SK-N-SH (cell line): ENCODE measurements at regions not wholly inside any gene's neighbourhood (a gene's known extent, or its start where the extent isn't known, plus 50 kb on each side); places are given as distances from the start of the nearest gene placed in this dataset.
"Not testable (repeated sequence)": the region's sequence is repeated elsewhere in the genome, so short reads cannot be mapped to it uniquely, and the experiment has no call there.

Source experiments
- CTCF ChIA-PET: fragments of 300-600, 350-600 bp; formaldehyde crosslinking; extraction: SDS; loops from one replicate; lab custom pipeline; 2021; lab: Yijun Ruan, JAX
- POLR2A ChIA-PET: fragments of 350-600 bp; sonication (Branson Sonifier 250); formaldehyde crosslinking; extraction: SDS; loops from one replicate; lab custom pipeline; 2020; ENCODE audit warnings: antibody characterized with exemption, inconsistent platforms; lab: Yijun Ruan, JAX
- DNase-seq: peaks from one replicate; pipeline ENCODE4 v3.0.0; 2012
- H2AFZ ChIP-seq: fragments of 200-600 bp; sonication (generic); 2 replicates; pipeline ENCODE4 v1.8.1; 2016; ENCODE audit warnings: antibody characterized with exemption, mild to moderate bottlenecking, low read depth
- H3F3A ChIP-seq: fragments of 200-600 bp; sonication (generic); replicated peaks from 2 replicates; pipeline ENCODE3; 2016; ENCODE audit warnings: antibody characterized with exemption, mild to moderate bottlenecking; ENCODE audit not compliant: insufficient read depth
- H3K27ac ChIP-seq, 2 experiments: fragments of 200-500 bp in 1 of 2; fragments of 200-600 bp in 1 of 2; sonication (Bioruptor generic) in 1 of 2; sonication (generic), shearing (Covaris generic) in 1 of 2; 2 replicates each; pipeline versions ENCODE4 v1.5.1 to v1.6.1; 2014 to 2016; ENCODE audit warnings: low read depth in 2 of 2, inconsistent platforms in 1 of 2, low read length in 1 of 2, mild to moderate bottlenecking in 1 of 2, mixed read lengths in 1 of 2
- H3K27me3 ChIP-seq: fragments of 200-600 bp; sonication (generic), shearing (Covaris generic); 2 replicates; pipeline ENCODE4 v1.6.1; 2016; ENCODE audit warnings: mixed run types; ENCODE audit not compliant: insufficient read depth
- H3K36me3 ChIP-seq, 2 experiments: fragments of 200-500 bp in 1 of 2; fragments of 200-600 bp in 1 of 2; sonication (Bioruptor generic) in 1 of 2; sonication (generic) in 1 of 2; replicated peaks in 1 of 2; 2 replicates each; pipeline versions ENCODE3 to v1.5.1; 2014 to 2016; ENCODE audit warnings: low read length in 1 of 2, mild to moderate bottlenecking in 1 of 2; ENCODE audit not compliant: insufficient read depth in 2 of 2, control insufficient read depth in 1 of 2
- H3K4me1 ChIP-seq, 2 experiments: fragments of 200-500 bp in 1 of 2; fragments of 200-600 bp in 1 of 2; sonication (Bioruptor generic) in 1 of 2; sonication (generic), shearing (Covaris generic) in 1 of 2; 2 replicates each; pipeline versions ENCODE4 v1.5.1 to v1.6.1; 2014 to 2016; ENCODE audit warnings: low read depth in 1 of 2, low read length in 1 of 2, mixed run types in 1 of 2; ENCODE audit not compliant: insufficient read depth in 2 of 2, control insufficient read depth in 1 of 2
- H3K4me2 ChIP-seq: fragments of 200-600 bp; sonication (generic), shearing (Covaris generic); 2 replicates; pipeline ENCODE4 v1.6.1; 2017; ENCODE audit warnings: mixed run types
- H3K4me3 ChIP-seq, 2 experiments: fragments of 200-500 bp in 1 of 2; fragments of 200-600 bp in 1 of 2; sonication (Bioruptor generic) in 1 of 2; sonication (generic), shearing (Covaris generic) in 1 of 2; 2 replicates each; pipeline versions ENCODE4 v1.5.1 to v1.8.1; 2014 to 2016; ENCODE audit warnings: low read depth in 2 of 2, inconsistent platforms in 1 of 2, low read length in 1 of 2, mild to moderate bottlenecking in 1 of 2, mixed read lengths in 1 of 2, moderate library complexity in 1 of 2
- H3K79me2 ChIP-seq: fragments of 200-600 bp; sonication (generic); 2 replicates; pipeline ENCODE4 v1.8.1; 2017; ENCODE audit warnings: mild to moderate bottlenecking; ENCODE audit not compliant: insufficient read depth
- H3K9ac ChIP-seq: fragments of 200-600 bp; sonication (generic); 2 replicates; pipeline ENCODE4 v1.6.1; 2017; ENCODE audit warnings: mixed run types
- H3K9me2 ChIP-seq: fragments of 200-600 bp; sonication (generic); 2 replicates; pipeline ENCODE4 v1.6.1; 2017; ENCODE audit warnings: mixed run types
- H3K9me3 ChIP-seq: fragments of 200-600 bp; sonication (generic); 2 replicates; pipeline ENCODE4 v1.6.1; 2017; ENCODE audit warnings: mixed run types, mild to moderate bottlenecking, moderate library complexity
- H4K20me1 ChIP-seq: fragments of 200-600 bp; sonication (generic); 2 replicates; pipeline ENCODE4 v1.6.1; 2017; ENCODE audit warnings: mild to moderate bottlenecking, mixed run types; ENCODE audit not compliant: insufficient read depth
- CTCF ChIP-seq: fragments of 200-600 bp; sonication (generic); IDR thresholded peaks from 2 replicates; pipeline ENCODE4 v1.6.1; 2017; ENCODE audit warnings: antibody characterized with exemption, mild to moderate bottlenecking, moderate library complexity
- FOXM1 ChIP-seq: IDR thresholded peaks from 2 replicates; pipeline ENCODE4 v1.4.0; 2012; ENCODE audit warnings: low read depth, mild to moderate bottlenecking
- JUND ChIP-seq: IDR thresholded peaks from 2 replicates; pipeline ENCODE4 v1.4.0; 2012
- MXI1 ChIP-seq: IDR thresholded peaks from 2 replicates; pipeline ENCODE4 v1.6.1; 2012; ENCODE audit warnings: mild to moderate bottlenecking, low read depth, low read length, improper control_type of control experiment
- POLR2AphosphoS5 ChIP-seq: IDR thresholded peaks from 2 replicates; pipeline ENCODE4 v1.6.1; 2012; ENCODE audit warnings: low read depth, low read length
- RFX5 ChIP-seq: IDR thresholded peaks from 2 replicates; pipeline ENCODE4 v1.6.1; 2012; ENCODE audit warnings: mild to moderate bottlenecking, improper control_type of control experiment, low read length
- TAF1 ChIP-seq: IDR thresholded peaks from 2 replicates; pipeline ENCODE4 v1.6.1; 2012; ENCODE audit warnings: low read depth, mild to moderate bottlenecking, low read length, moderate library complexity, borderline replicate concordance
- TCF12 ChIP-seq: IDR thresholded peaks from 2 replicates; pipeline ENCODE4 v1.4.0; 2012
- USF1 ChIP-seq: IDR thresholded peaks from 2 replicates; pipeline ENCODE4 v1.4.0; 2012; ENCODE audit warnings: low read depth, borderline replicate concordance
- WGBS: methylation state at CpG from one replicate; pipeline ENCODE4 v1.1.6; 2017; ENCODE audit warnings: low lambda C conversion rate; 5-methylcytosine and 5-hydroxymethylcytosine counted together
- TF ChIP-seq, protein P1 (sequence below): IDR thresholded peaks from 2 replicates; pipeline ENCODE4 v1.4.0; 2012; ENCODE audit warnings: low read depth
- TF ChIP-seq, protein P2 (sequence below): IDR thresholded peaks from 2 replicates; pipeline ENCODE4 v1.6.1; 2012; ENCODE audit warnings: mild to moderate bottlenecking, low read depth, low read length, moderate library complexity

GRCh38 chr7:142467056-142467655 is 209.3 kb upstream of the PRSS58 start:
- DNase-seq, H3K9me2 ChIP-seq, H2AFZ ChIP-seq, H3K4me1 ChIP-seq, H3K27me3 ChIP-seq, H3K36me3 ChIP-seq, H3K79me2 ChIP-seq, H3F3A ChIP-seq, POLR2A ChIA-PET, H3K9me3 ChIP-seq, H3K9ac ChIP-seq, H3K27ac ChIP-seq, H3K4me2 ChIP-seq, H4K20me1 ChIP-seq, H3K4me3 ChIP-seq: not testable (repeated sequence)
- peak; percentile 26 for TF ChIP-seq CTCF
- CTCF ChIA-PET = interaction anchor here (0.8 to 4.3 kb wide), 8 partner anchors 8 to 317 kb away, joined by 3 to 34 read pairs (median 6); no protein-coding TSS in a partner anchor
- WGBS = 39% methylated on average over 7 of the region's 7 CpGs

DNA sequence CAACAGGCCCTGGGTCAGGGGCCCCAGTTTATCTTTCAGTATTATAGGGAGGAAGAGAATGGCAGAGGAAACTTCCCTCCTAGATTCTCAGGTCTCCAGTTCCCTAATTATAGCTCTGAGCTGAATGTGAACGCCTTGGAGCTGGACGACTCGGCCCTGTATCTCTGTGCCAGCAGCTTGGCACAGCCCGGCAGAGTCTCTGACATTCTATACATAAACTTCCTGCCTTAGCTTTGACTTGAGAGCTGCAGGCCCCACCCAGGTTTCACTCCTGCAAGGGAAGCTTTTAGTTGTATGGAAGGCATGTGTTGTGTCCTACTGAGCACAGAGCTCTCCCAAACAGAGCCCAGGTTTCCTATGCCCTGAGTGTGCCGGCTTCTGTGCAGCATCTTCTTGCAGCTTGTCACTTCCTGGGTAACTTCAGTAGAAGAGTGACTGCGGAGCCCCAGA is 205.6 kb upstream of the PRSS58 start:
- H3K79me2 ChIP-seq = no peaks in the 10 kb centered on the region
- WGBS = 64% methylated on average over 6 of the region's 6 CpGs
- H4K20me1 ChIP-seq = no peaks in the 10 kb centered on the region
- H3K27me3 ChIP-seq = no peaks in the 10 kb centered on the region
- CTCF ChIA-PET = interaction anchor here (0.7 to 13.5 kb wide), 15 partner anchors 11 to 320 kb away, joined by 3 to 196 read pairs (median 5); no protein-coding TSS in a partner anchor
- H3K4me2 ChIP-seq = no peak overlapping the region
- no peak overlapping the region for H3K9ac ChIP-seq
- peaks cover 5 to 10% of the 10 kb centered on the region in 2 experiments; a peak in 2 of 4 replicates for H3K4me1 ChIP-seq
- TF ChIP-seq JUND = no peak
- TF ChIP-seq, protein P1, sequence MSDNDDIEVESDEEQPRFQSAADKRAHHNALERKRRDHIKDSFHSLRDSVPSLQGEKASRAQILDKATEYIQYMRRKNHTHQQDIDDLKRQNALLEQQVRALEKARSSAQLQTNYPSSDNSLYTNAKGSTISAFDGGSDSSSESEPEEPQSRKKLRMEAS = no peak
- no peak for TF ChIP-seq MXI1
- no peak for TF ChIP-seq POLR2AphosphoS5
- 0 out of 2 replicates have a peak overlapping the region, but pooled peaks have one; percentile 48 for H2AFZ ChIP-seq
- no peaks in the 10 kb centered on the region for H3K9me2 ChIP-seq
- POLR2A ChIA-PET = no interaction called here
- no peak overlapping the region for H3K27ac ChIP-seq
- no peak overlapping the region for H3K4me3 ChIP-seq
- no peaks in the 10 kb centered on the region for H3K36me3 ChIP-seq
- no peaks in the 10 kb centered on the region for H3K9me3 ChIP-seq
- no peak for DNase-seq
- H3F3A ChIP-seq = peaks cover 13% of the 10 kb centered on the region

DNA sequence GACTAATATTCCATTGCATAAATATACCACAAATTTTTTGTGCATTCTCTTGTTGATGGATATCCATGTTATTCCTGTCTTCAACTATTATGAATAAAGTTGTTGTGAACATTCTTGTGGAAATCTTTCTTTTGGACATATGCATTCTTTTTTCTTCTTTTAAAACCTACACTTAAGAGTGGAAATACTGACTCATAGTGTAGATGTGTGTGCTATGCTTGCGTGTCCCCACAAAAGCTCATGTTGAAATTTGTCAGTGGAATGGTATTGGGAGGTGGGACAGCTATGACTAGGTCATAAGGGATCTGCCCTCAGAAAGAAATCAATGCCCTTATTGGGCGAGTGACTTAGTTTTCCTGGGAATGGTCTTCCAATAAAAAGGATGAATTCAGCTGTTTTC is 203.6 kb upstream of the PRSS58 start:
- no peak for DNase-seq
- peaks cover 5 to 10% of the 10 kb centered on the region in 2 experiments; a peak in 2 of 4 replicates for H3K4me1 ChIP-seq
- no peaks in the 10 kb centered on the region for H4K20me1 ChIP-seq
- 57% methylated on average over 2 of the region's 2 CpGs for WGBS
- H3K9me3 ChIP-seq = no peaks in the 10 kb centered on the region
- peak overlapping the region in 1 of 2 experiments; percentile 53; a peak in 2 of 4 replicates for H3K27ac ChIP-seq
- 0 out of 2 replicates have a peak overlapping the region, but pooled peaks have one; percentile 4 for H3K4me2 ChIP-seq
- no peak overlapping the region for H3K9ac ChIP-seq
- H3K36me3 ChIP-seq = no peaks in the 10 kb centered on the region
- no peaks in the 10 kb centered on the region for H3K79me2 ChIP-seq
- ChIA-PET POLR2A (no interaction called here), CTCF (interaction anchor here (1.0 to 13.5 kb wide), 14 partner anchors 11 to 321 kb away, joined by 3 to 196 read pairs (median 21); no protein-coding TSS in a partner anchor)
- H3K9me2 ChIP-seq = no peaks in the 10 kb centered on the region
- H3F3A ChIP-seq = peaks cover 13% of the 10 kb centered on the region
- H2AFZ ChIP-seq = no peak overlapping the region; the same call in 1 of the 2 replicates
- H3K4me3 ChIP-seq = no peak overlapping the region
- no peaks in the 10 kb centered on the region for H3K27me3 ChIP-seq
- TF ChIP-seq USF1 = no peak
- TF ChIP-seq RFX5 = no peak
- TF ChIP-seq TAF1 = no peak
- peak; percentile 78 for TF ChIP-seq TCF12
- TF ChIP-seq CTCF = no peak
- TF ChIP-seq, protein P2, sequence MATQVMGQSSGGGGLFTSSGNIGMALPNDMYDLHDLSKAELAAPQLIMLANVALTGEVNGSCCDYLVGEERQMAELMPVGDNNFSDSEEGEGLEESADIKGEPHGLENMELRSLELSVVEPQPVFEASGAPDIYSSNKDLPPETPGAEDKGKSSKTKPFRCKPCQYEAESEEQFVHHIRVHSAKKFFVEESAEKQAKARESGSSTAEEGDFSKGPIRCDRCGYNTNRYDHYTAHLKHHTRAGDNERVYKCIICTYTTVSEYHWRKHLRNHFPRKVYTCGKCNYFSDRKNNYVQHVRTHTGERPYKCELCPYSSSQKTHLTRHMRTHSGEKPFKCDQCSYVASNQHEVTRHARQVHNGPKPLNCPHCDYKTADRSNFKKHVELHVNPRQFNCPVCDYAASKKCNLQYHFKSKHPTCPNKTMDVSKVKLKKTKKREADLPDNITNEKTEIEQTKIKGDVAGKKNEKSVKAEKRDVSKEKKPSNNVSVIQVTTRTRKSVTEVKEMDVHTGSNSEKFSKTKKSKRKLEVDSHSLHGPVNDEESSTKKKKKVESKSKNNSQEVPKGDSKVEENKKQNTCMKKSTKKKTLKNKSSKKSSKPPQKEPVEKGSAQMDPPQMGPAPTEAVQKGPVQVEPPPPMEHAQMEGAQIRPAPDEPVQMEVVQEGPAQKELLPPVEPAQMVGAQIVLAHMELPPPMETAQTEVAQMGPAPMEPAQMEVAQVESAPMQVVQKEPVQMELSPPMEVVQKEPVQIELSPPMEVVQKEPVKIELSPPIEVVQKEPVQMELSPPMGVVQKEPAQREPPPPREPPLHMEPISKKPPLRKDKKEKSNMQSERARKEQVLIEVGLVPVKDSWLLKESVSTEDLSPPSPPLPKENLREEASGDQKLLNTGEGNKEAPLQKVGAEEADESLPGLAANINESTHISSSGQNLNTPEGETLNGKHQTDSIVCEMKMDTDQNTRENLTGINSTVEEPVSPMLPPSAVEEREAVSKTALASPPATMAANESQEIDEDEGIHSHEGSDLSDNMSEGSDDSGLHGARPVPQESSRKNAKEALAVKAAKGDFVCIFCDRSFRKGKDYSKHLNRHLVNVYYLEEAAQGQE = no peak
- TF ChIP-seq FOXM1 = no peak
